Iris pigment epithelial cell (primary cell): ENCODE measurements at regions not wholly inside any gene's neighbourhood (a gene's known extent, or its start where the extent isn't known, plus 50 kb on each side); places are given as distances from the start of the nearest gene placed in this dataset.

Experiments
- DNase-seq: peaks from one replicate; pipeline ENCODE4 v3.0.0-alpha.2; 2011; ENCODE audit warnings: low read depth

DNA sequence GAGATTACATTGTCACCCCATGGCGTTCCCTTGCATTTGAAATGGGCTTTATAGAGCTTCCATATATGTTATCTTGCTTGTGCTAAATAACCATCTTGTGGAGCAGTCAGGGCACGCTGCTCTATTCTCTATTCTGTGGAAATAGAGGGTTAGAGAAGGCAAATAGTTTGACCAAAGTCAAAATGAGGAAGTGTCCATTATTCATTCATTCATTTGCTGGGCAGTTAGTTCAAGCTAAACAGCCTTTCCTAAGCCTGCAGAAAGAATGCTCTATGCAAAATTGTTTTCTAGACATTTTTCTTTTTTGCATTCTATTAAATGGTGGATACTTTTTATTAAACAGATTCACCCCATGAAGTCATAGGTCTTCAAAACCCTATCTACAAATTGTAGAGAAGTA, 67.8 kb upstream of the ELAC2 start:
- DNase-seq: no peak

DNA sequence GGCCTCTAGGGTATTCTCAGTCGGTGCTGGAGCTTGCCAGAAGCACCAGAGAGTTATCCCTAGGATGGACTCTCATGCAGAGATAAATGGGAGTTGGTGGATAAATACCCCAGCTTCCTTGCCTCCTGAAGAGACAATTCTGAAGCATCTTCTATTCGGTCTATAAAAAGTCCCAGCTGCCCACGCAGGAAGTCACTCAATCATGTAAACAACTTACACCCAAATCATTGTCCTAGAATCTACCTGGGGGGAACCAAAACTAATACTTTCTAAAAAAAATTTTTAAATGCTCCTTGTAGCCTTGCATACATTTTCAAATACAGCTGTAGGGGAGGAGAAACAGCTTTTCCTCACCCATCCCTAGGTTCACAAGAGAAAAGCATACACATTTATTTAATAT, 66.6 kb upstream of the ELAC2 start:
- DNase-seq: no peak

DNA sequence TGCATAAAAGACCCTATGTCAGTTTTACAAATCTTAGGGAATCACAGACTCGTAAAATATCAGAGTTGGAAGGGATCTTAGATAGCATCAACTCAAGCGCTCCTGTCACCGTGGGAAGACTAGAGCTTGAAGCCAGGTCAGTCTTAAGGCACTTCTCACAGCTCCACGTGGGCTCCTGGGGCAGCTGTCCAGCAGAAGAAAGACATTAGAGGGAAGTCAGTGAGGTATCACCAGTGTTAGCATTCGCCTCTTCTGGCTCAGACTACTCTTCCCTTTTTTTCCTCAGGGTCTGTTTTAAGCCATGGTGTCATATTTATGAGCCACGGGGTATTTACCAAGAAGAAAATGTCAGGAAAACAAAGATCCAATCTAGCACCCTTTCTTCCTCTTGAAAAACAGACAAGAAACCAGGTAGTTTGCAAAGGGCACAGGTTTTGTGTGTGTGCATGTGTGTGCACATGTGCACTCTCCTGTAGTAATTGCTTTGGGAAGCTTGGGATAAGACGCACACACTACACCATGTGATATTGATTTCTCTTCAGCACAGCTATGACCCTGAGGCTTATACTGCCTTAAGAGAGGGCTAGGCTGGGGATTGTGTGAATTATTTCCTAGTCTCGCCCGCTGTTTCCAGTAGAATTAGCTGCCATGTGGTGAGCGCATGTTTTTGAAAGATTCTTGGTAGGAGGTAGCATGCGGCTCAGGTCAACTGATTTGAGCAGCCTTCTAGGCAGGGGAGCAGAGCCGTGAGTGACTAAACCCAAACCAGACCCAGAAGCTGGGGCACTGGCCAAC, 61.0 kb upstream of the ELAC2 start:
- no peak for DNase-seq

DNA sequence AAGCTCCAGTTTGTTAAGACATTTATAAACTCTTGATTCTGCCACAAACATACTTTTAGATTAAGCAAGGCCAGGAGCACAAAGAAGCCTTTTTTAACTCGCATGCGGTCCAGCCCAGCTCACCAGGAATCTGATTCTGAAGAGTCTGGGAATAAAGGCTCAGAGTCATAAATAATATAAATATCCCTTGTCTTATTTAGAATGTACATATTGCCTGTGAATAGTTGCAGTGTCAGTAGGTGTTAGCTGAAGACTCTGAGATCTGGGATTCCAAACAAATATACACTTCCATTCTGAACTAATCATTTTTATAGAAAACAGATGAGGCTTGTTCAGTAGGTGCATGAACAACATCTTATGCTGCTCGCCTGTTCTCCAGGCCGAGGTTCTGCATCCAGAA, 59.1 kb upstream of the ELAC2 start:
- no peak for DNase-seq

DNA sequence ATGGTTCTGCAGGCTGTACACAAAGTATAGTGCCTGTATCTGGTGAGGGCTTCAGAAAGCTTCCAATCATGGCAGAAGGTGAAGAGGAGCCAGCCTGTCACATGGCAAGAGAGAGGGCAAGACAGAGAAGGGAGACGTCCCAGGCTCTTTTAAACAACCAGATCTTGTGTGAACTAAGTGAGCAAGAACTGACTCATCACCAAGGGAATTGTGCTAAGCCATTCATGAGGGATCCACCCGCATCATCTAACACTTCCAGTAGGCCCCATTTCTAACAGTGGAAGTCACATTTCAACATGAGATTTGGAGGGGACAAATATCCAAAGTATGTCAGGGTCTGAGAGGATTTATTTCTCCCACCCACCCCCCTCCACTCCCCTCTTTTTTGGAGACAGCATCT, 56.2 kb upstream of the ELAC2 start:
- DNase-seq: peak; percentile 18

DNA sequence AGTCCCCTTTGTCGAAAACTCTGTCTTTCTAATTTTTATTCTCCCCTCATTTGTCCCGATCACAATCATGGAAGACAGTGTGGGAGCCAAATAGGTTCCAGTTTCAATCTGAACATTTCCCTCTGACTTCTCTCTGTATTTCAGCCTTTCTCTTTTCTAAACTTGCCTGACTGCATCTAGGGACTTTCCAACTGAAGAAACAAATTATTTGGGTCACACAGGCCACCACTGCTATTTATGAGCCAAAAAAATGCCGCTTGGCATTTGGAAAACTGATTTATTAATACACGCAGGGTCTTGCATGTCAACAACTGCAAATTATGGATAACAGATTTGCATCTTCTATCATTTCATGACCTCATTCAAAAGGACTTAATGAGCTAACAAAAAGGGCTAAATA, 55.2 kb upstream of the ELAC2 start:
- DNase-seq: no peak

DNA sequence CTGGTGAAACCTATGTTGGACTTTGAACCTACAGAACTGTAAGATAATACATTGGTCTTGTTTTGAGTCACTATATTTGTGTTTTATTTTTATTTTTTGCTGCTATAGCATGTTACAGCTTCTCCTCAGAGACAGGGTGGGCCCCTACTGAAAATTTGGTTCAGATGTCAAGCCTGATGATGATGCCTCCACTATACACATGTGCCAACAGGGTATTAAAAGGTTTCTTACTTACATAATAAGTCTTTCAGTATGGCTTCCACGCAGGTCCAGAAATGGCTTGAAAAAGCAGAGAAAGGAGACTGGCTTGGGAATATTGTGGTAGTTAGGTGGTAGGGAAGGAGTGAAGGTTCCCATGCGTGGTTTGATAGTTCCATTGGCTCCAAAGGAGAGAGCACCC, 52.9 kb upstream of the ELAC2 start:
- DNase-seq: no peak

DNA sequence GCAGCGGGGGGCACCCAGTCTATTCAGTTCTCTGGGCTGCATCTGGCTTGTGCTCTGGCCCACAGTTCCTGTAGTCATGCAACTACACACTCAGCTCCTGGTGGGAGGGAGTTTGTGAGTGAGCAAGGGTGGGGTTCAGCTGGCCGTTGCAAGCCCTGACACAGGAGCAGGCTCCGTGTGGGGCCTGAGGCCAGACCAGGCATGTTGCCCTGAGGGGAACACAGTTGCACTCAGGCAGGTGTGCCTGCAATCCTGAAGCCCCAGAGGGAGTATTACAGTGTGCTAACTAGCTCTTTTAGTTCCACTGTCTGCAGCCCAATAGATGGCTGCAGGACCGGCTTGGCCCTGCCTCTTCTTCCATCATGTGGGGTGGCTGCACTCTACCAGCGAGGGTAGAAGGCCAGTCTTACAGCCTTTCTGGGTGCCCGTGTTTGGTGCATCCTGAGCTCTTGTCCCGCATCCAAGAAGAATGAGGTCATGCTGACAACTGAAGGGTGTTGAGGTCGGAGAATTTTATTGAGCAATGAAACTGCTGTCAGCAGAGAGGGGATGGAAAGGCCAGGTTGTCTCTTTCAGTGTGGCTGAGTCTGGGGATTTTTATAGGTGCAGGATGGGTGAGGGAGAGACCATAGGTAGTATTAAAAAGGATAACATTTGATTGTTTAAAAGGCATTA, 49.9 kb upstream of the ELAC2 start:
- no peak for DNase-seq
